A549 (cell line): ENCODE measurements at regions not wholly inside any gene's neighbourhood (a gene's known extent, or its start where the extent isn't known, plus 50 kb on each side); places are given as distances from the start of the nearest gene placed in this dataset.
"Not testable (repeated sequence)": the region's sequence is repeated elsewhere in the genome, so short reads cannot be mapped to it uniquely, and the experiment has no call there.

Experiments used
- CTCF ChIP-seq: fragments of >200 bp; sonication (Bioruptor Twin); formaldehyde crosslinking; IDR thresholded peaks from 3 replicates; pipeline ENCODE4 v1.5.1; 2016
- EHMT2 ChIP-seq: fragments of 200-600 bp; sonication (generic); IDR thresholded peaks from 2 replicates; pipeline ENCODE4 v1.6.1; 2016; ENCODE audit warnings: antibody characterized with exemption, low read depth, mild to moderate bottlenecking, moderate library complexity
- EP300 ChIP-seq, 2 experiments: fragments of >200 bp; sonication (Bioruptor Twin); formaldehyde crosslinking; IDR thresholded peaks; 2 replicates in 1 of 2; 3 replicates in 1 of 2; pipeline ENCODE4 v1.6.1; 2016 to 2017
- MAX ChIP-seq: IDR thresholded peaks from 2 replicates; pipeline ENCODE4 v1.6.1; 2012
- POLR2A ChIP-seq: IDR thresholded peaks from 2 replicates; pipeline ENCODE4 v1.6.1; 2012; ENCODE audit warnings: mild to moderate bottlenecking, low read length
- REST ChIP-seq: fragments of 200-600 bp; sonication (generic); IDR thresholded peaks from 2 replicates; pipeline ENCODE4 v1.6.1; 2016; ENCODE audit warnings: antibody characterized with exemption, mild to moderate bottlenecking, moderate library complexity
- RNF2 ChIP-seq: fragments of 200-600 bp; sonication (generic); IDR thresholded peaks from 2 replicates; pipeline ENCODE4 v1.6.1; 2016; ENCODE audit warnings: low read depth, mild to moderate bottlenecking, antibody characterized with exemption, moderate library complexity, borderline replicate concordance

GRCh38 chr5:106387767-106388166, 1283.0 kb downstream of the EFNA5 start:
- TF ChIP-seq CTCF; REST; EP300 (IDR thresholded peaks at IDR 0.05); POLR2A; MAX; RNF2; EHMT2: not testable (repeated sequence)
